ENCODE measurements at regions not wholly inside any gene's neighbourhood (a gene's known extent, or its start where the extent isn't known, plus 50 kb on each side); places are given as distances from the start of the nearest gene placed in this dataset.
A peak's percentile ranks its signal among the peaks of the same experiment; 100 is the strongest.

DNA sequence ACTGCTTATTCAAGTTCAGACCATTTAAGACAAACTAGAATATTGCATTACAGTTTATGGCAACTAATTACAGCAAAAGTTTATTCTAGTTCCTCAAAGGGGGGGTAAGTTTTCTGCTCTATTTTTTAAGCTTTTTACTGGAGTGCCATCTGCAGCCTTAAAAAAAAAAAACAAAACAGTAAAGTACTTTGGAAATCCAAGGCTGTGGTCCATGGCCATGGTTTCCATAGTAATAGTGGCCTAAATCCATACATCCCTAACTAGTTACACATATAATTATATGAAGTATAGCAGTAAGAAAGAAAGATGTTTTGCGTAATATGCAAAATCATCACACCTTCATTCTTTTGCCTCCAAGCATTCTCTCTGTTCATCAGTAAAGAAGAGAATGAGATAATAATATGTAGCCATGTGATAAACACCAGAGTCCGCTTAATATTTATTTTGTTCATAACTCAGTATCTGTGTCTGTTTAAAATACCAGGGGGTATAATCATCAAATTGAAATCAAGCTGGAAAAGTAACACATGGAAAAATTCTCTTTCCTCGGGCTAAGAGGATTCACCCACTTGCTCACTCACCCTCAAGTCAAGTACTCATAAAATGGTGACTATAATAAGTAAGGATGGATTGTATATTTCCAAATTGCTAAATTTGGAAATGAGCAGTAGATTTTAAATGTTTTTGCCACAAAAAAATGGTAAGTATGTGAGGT, 301.1 kb upstream of the RND3 start:
- DNase-seq, result no peak

DNA sequence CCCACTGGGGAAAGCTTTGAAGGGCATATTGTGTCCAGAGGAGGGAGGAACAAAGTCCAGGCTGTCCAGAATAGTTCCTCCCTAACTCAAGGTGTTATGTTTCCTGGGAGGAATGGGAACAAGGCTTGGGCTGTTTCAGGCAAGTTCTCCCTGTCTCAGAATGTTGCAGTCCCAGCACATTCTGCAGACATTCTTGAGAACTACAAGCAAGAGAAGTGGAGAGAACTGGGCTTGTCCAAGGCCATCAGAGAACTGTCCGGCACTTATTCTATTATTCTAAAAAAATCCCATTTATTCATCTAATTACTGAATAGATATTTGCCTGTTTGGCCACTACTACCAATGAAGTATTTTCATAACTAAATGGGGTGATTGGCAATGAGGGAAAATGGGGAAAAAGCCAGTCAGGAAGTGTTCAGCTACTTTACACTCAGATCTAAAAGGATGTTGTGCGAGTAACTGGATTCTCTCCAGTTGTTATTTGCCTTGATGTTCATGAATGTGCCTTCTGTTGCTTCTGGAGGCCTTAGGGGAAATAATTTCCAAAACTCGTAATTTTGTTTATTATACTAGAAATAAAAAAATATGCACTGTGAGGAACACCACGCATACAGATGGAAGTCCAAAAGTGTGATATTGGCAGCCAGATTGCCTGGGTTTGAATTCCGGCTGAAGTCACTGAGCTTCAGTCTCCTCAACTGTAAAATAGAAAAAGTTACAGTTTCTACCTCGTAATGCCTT, 300.1 kb upstream of the RND3 start:
- no peak for DNase-seq

DNA sequence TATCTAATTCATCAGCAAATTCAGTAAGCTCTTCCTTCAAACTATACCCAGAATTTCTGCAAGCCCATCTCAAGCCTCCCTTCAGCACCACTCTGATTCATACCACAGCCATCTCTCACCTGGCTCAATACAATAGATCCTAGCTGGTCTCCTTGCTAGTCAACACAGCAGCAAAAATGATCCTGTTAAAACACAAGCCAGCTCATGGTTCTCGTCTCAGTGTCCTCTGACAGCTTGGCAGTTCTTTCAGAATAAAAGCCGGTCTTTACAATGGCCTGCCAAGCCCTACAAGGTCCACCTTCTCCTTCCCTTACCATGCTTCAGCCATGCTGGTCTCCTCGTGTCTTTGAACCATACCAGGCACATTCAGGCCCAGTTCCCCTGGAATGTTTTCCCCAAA, 296.9 kb upstream of the RND3 start:
- no peak for DNase-seq

- no peak for DNase-seq
Observed at GRCh38 chr2:150783896-150784295, 296.4 kb upstream of the RND3 start.

- no peak for DNase-seq
Observed at GRCh38 chr2:150783015-150783414, 295.5 kb upstream of the RND3 start.

GRCh38 chr2:150782613-150783012, 295.1 kb upstream of the RND3 start:
- no peak for DNase-seq

GRCh38 chr2:150781142-150781541, 293.7 kb upstream of the RND3 start:
- DNase-seq, result no peak

GRCh38 chr2:150778828-150779227, 291.4 kb upstream of the RND3 start:
- no peak for DNase-seq

DNA sequence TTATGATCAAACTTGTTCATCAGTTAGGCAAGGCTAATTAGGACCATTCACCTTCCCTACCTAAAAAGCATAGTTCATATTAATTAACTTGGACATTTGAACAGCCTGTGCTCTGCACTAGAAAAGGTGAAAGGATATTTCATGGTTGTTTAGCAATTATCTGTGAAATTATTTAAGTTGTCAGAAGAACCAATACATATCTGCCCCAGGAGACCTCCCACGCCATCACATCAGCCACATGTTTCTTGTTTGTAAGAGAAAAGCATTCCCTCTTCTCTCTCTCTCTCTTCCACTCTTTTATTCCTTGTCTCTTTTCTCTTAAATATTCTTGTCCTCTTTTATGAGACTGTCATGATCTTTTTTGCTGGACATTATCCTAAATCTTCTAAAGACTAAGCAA, 282.0 kb upstream of the RND3 start:
- no peak for DNase-seq

- DNase-seq, result no peak
Observed at GRCh38 chr2:150767991-150768746, 280.7 kb upstream of the RND3 start.

DNA sequence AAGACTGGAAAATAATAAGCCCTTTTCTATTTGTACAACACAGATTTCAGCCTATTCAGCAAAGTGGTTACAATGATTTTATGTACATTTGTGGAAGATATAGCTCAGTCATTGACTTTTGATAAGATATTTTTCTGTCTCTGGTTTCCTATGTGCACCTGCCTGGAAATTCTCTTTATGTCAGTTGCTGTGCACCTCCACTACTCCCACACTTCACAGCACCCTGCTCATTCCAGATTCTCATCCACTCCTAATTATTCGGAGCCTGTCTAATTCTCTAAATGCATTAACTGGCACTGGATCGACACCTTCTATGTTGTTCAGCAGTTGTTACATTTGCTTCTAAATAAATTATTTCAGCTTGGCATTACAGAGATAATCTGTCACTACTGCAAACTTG, 275.1 kb upstream of the RND3 start:
- peak in 10 of 56 donors; percentile 1 to 26 (median 4) for DNase-seq

- DNase-seq, result no peak
Observed at GRCh38 chr2:150759531-150759930, 272.1 kb upstream of the RND3 start.

- DNase-seq, result no peak
Observed at GRCh38 chr2:150759106-150759505, 271.6 kb upstream of the RND3 start.

DNA sequence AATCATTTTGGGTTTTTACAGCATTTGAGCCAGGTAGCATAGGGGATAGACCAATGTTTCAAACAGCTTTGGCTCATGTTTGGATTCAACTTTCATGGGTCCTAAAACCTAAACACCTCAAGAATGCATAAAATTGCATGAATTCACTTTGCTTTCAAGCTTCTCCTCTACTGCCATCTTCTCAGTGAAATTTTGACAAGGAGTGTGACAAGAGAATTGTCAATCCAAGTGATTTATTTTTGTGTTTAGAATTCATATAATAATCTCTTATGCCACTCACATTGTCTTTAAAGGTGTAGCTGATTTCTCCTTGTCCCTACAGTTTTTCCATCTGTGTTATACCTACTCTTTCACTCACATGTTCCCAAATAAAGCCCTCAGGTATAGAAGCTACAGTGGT, 264.8 kb upstream of the RND3 start:
- DNase-seq, result no peak

GRCh38 chr2:150750720-150751119, 263.3 kb upstream of the RND3 start:
- DNase-seq, result no peak

DNA sequence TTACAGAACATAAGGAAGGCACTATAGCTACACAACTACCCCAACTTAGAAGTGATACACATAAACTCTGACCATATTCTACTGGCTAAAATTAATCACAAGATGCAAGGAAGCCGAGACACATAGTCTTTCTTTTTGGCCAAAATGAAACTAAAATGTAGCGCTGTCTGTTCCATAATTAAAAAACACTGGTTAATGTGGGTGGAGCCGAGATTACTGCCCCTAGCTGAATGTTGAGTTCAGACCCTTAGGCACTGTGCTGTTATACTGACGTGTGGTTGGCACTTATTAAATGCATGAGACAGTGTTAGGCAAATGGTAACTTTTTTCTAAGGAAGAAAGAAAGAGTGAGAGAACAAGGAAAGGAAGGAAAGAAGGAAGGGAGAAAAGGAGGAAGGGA, 254.6 kb upstream of the RND3 start:
- no peak for DNase-seq

DNA sequence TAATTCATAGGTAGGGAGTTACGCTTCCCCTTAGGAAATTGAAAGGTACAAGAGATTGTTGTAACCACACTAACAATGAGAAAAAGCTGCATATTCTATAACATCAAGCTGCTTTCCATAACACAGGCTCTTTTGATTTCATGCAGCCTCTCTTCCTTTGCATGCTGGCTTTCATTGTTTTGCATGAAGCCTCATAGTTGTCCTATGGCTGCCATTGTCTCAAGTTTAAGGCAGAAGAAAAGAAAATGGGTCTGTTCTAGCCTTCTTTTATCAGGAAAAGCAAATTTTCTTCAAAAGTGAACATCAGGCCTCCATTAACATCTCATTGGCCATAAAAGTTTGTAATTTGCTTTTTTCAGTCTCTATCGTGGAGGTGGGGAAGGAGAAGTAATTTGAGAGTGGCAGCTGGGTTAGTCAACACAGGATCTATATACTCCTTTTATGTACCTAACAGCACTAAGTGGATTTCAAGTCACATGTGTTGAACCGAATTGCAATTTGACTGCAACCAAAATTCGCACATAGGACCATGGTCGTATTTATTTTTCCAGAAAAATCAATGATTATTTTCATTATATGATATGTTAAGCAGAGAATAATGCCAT, 248.5 kb upstream of the RND3 start:
- no peak for DNase-seq

DNA sequence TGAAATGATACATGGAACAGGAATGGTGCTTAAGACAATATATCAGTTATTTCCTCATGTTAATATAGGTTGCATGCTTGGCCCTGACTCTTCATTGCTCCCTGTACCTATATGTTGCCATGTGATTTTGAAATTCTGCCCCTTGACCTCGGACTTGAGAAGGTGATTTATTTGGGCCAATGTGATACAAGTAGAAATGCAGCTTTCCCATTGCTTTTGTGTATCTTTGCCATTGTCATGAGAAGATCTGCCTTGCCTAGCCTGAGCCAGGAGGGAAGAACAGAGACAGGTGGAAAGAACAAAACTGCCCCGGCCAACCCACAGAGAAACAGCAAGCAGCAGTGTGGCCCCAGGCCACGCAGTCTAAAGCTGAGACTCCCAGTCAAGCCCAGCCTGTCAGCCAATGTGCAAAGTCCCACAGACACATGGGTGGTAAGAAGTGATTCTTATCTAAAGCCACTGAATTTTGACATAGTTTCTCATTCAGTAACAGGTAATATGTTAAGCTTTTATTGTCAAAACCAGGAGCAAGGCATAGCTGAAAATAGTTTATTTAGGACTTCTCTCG, 245.7 kb upstream of the RND3 start:
- no peak for DNase-seq

DNA sequence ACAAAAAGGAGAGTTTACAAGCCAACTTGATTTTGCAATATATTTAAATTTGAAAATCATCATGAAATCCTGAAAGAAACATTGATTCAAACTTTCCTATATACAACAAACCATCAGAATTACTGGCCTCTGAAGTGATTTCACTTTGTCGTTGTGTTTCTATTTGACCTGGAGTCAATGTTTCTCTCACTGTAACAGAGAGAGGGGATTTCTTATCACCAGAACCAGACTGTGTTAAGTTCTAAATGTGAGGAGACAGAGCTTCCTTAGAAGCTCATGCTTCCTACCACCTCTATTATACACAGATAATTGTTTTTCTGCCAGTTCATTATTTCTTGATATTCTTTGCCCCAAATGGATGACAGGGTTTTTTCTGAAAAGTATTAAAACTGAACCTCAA, 245.0 kb upstream of the RND3 start:
- DNase-seq, result no peak

- DNase-seq, result no peak
Observed at GRCh38 chr2:150732064-150732463, 244.6 kb upstream of the RND3 start.

DNA sequence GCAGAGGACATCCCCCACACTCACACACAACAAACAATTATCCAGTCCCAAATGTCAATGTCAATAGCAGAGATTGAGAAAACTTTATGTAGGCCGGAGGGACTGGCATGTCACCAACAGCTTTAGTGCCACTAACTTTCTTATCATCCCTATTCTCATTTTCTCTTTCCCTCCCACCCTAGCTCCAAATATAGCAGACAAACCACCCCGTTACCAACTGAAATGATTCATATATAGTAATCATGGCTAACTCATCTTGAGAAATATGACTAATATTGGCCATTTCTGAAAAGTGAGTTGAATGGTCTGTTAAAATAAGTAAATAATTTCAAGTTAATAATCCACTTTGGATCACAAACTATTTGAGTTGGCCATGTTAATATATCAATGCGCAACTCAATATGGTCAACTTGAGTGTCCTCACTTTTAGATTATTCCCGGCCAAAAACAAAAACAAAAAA, 242.1 kb upstream of the RND3 start:
- DNase-seq, result no peak

DNA sequence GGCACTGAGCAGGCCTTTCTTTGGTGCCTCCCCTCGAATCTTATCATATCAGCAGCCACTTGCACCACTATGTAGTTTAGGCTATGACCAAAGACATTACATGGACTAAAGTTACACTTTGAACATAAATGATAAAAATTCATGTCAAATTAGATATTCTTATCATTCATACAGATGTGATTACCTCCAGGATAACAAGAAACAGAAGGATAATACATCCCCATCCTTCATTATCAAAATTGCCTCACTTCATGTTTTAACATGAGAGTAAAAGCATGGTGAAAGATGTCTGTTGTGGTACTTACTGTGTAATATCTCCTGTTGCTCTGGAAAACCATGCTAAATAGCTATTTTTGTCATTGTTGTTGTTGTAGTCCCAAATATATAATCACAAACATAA, 230.8 kb upstream of the RND3 start:
- DNase-seq, result no peak

All from nucleus accumbens (tissue), 56 donors.